GM19397 (cell line): ENCODE measurements at regions not wholly inside any gene's neighbourhood (a gene's known extent, or its start where the extent isn't known, plus 50 kb on each side); places are given as distances from the start of the nearest gene placed in this dataset.
"Not testable (repeated sequence)": the region's sequence is repeated elsewhere in the genome, so short reads cannot be mapped to it uniquely, and the experiment has no call there.

Source experiments
- ATAC-seq: cut with Tn5 transposase; IDR thresholded peaks from one replicate; pipeline ENCODE4 v1.9.1; 2021; ENCODE audit warnings: mild to moderate bottlenecking, moderate library complexity; ENCODE audit not compliant: unreplicated experiment

DNA sequence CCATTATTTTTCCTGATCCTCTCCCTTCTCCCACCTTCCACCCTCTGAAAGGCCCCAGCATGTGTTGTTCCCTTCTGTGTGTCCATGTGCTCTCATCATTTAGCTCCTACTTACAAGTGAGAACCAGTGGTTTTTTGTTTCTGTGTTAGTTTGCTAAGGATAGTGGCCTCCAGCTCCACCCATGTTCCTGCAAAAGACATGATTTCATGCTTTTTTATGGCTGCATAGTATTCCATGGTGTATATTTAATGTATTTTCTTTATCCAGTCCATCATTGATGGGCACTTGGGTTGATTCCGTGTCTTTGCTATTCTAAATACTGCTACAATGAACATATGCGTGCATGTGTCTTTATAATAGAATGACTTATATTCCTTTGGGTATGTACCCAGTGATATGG lies 89.4 kb upstream of the C1orf174 start:
- no peak for ATAC-seq

DNA sequence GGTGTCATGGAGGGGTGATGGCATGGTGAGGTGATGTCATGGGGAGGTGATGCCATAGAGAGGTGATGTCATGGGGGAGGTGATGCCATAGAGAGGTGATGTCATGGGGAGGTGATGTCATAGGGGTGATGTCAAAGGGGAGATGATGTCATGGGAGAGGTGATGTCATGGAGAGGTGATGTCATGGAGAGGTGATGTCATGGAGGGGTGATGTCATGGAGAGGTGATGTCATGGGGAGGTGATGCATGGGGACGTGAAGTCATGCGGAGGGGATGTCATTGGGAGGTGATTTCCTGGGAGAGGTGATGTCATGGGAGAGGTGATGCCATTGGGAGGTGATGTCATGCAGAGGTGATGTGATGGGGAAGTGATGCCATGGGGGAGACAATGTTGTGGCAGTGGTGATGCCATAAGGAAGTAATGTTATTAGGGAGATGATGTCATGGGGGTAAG lies 92.1 kb upstream of the C1orf174 start:
- no peak for ATAC-seq

DNA sequence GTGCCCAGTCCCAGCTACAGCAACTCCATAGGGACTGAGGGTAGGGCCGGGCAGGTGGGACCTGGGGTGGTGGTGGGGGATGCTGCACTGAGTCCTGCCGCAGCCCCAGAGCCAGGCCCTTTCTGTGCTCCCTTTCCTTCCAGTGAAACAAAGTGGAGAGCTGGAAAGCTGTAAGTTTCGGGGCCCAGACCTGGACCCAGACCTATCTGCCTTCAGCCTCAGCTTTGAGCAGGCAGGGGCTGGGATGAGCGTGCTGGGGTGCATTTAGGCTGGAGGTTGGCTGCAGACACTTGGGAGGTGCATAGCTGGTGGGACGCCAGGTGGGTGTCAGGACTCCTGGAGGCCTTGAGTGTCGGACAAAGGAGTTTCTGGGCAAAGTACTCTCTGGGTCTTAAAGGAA lies 92.7 kb upstream of the C1orf174 start:
- ATAC-seq: no peak

DNA sequence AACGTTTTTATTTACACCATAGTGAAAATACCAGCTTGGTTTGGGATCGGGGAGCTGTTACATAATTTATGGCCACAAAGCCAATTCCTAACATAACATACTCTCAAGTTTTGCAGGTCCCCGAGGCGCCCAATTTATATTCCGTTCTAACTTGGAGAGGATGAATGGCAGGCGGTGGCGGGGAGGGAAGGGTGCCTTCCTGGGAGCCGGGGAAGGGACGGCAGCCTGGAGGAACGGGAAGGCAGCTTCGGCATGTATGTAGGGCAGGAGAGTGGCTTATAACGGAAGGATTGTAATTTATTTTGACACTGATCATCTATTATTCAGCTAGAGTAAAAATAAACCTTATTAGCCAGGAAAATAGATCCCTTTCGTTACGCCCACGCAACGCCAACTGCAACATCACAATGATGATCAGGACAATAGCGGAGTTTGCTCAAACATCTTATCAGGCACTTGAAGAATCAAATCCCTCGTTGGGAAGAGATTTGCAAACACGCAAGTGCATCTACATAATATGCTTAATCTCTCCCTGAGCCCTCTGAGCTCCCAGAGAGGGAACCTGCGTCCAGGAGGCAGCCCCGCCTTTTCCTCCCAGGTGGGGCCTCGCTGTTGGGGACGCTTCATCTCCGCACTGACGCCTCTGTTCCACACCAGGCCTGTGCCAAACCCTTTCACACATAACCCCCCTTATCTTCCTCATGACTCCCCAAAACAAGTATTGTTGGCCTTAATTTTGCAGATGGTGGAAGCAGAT lies 93.7 kb upstream of the C1orf174 start:
- no peak for ATAC-seq

DNA sequence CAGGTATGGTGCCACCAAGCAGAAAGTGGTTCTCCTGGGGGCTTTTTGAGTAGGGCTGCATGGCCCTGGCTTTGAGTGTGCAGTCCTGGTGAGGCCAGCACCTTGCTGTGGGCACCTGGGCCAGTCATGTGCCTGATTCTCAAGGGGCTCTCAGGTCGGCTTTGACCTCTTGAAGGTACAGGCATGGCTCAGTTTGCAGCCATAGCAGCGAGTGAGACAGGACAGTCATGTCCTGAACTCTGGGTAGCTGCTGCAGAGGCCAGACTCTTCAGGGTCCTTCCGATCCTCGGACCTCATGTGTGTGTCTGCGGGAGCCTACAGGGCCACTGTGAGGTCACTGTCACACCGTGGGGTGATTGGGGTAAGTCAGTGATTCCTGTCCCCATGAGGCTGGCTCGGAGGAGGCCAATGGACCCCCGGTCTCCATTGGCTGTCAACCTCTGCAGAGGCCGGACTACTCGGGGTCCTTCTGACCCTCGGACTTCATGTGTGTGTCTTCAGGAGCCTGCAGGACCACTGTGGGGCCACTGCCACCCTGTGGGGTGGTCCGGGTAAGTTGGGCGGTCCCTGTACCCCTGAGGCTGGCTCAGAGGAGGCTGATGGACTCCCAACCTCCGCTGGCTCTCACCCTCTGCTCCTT lies 95.2 kb upstream of the C1orf174 start:
- ATAC-seq: no peak

DNA sequence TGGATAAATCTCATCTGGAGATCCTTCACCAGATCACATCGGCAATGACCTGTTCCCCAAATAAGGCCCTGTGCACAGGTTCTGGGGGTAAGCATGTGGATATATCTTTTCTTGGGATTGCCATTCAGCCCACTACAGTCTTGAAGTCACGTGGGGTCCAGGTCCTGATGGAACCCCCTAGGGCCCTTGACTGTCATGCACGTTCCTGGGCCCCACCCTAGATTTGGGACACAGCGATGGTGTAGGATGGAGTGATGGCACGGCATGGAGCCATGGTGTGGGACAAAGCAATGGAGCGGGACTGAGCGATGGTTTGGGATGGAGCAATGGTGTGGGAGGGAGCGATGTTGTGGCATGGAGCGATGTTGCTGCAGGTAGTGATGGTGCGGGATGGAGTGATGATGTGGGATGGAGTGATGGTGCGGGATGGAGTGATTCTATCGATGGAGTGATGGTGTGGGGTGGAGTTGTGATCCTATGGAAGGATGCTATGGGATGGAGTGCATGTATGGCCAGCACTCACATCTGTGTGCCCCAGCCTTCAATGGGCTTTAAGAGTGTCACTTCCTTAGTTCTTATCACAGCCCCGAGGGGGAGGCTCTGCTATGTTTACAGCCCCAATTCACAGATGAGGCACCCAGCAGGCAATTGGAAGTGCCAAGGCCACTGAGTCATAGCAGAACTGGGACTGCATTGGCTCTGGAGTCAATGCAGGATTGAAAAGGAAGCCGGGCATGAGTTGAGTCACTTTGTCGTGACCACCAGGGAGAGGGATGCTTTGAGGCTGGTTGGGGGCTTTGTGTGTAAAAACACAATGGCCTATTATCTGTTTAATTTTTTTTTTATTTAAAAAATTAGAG lies 97.0 kb upstream of the C1orf174 start:
- no peak for ATAC-seq

DNA sequence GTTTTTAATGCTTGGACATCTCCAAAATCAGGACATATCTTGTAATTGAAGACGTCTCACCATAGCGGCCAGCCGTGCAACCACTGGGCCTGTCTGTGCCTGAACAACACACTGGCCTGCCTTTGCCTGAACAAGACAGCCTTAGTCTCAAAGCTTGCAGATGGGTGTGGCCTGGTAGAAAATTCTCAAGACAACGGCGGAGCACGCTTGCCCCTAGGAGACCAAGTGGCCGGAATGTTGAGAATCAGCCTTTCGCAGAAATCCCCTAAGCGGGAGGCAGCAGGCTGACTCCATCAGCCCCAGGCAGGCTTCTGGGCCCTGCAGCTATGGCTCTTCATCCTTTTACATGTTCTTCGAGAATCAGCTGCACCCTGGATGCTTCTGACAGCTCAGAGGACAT lies 98.0 kb upstream of the C1orf174 start:
- ATAC-seq: no peak

DNA sequence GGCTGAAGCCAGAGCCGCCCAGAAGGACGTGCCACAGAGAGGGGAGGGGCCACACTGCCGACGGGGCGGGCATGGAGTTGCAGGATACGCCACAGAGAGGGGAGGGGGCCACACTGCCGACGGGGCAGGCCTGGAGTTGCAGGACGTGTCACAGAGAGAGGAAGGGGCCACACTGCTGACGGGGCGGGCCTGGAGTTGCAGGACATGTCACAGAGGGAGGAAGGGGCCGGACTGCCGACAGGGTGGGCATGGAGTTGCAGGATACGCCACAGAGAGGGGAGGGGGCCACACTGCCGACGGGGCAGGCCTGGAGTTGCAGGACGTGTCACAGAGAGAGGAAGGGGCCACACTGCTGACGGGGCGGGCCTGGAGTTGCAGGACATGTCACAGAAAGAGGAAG lies 99.4 kb upstream of the C1orf174 start:
- ATAC-seq: not testable (repeated sequence)

DNA sequence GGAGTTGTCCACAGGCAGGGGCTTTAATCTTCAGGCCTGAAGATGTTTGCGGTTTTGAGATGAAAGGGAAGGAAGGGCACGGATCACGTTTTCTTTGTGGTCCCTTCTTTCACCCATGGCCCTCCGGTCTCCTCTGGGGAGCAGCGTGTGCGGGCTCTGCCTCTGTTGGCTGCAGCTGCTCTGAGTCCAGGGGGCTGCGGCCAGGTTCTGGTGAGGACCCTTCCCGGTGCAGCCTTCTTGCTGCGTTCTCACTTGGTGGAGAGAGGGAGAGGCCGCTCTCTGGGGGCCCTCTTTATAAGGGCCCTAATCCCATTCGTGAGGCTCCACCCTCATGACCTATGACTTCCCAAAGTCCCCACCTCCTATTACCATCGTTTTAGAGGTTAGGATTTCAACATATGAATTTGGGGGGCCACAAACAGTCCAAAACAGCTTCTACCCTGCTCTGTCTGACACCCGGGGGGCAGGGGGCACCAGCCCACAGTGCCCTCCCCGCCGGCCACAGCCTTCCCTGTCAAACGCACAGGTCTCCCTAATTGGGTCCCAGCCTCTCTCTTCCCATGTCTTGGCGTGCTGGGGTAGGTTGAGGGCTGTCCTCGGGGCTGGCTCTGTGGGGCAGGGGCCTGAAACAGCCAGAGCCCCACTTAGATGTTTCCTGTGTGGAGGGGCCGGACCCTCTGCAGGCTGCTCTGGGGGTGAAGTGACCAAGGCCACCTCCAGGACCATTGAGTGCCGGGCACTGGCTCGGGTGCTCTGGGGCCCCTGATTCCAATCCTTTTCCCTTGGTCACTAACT lies 100.1 kb upstream of the C1orf174 start:
- ATAC-seq: no peak

DNA sequence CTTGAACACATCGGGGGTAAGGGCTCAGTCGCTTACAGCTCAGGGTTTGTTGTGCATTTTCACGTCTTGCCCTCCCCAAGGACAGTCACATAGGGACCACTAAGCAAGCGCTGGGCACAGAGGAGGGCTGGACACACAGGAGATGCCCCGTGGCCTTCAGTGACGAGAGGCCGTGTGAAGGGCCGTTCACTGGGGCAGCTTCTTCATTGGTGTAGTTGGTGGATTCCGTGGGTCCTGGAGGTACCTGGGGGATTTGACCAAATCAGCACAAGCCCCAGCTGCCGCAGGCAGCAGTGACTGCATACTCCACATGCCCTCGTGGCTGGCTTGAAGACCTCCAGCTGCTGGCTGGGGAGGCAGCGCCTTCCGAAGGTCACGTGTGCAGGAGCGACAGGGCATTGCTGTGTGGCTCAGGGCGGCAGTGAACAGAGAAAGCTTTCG lies 100.8 kb upstream of the C1orf174 start:
- ATAC-seq: no peak

DNA sequence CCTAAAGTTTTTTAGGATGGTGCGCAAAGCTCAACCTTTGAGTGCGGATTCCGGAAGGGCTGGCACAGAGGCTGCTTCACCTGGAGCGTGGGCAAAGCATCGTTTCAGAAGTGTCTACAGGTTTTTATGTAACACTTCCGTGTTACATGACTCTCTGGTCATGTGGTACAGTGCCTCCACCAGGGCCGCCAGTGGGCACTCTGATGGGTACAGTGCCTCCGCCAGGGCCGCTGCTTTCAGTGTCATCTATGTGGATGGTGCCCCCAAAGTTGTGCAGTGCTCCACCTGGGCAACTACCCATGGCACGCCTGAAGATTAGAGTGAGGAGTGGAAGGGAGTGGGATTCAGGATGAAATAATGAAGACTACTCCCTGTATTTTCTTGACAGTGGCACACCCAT lies 101.4 kb upstream of the C1orf174 start:
- ATAC-seq: no peak

DNA sequence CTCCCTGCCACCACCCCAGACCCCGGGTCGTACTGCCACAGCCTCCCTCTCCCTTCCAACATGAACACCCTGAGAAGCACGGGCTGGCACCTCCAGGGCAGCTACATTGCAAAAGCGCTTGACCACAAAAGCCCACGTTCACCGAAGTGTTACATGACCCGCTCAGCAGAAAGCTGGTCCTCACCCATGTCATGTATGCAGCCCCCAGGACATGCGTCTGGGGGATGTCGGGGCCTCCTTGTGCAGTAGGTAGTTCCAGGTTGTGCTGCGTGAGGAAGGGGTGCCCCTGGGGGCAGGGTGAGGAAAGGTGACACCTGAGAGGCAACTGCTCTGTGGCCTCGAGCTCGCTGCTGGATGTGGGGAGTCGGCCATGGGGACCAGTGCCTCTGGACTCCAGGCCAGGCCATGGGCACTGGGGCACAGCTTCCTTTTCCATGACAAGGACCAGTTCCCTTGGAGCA lies 102.0 kb upstream of the C1orf174 start:
- no peak for ATAC-seq

DNA sequence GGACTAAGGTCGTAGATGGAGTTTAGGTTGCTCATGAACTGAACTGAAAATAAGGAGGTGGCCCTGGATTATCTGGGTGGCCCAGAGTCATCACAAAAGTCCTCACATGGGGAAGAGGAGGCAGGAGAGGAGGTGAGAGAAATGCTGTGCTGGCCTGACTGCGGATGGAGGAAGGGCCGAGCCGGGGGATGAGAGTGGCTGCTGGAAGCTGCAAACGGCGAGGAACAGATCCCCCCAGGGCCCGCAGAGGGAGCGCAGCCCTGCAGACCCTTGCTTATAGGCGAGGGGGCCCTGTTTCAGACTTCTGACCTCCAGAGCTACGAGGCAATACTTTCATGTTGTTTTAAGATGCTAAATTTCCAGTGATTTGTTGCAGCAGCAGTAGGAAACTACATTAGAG lies 102.7 kb upstream of the C1orf174 start:
- no peak for ATAC-seq

DNA sequence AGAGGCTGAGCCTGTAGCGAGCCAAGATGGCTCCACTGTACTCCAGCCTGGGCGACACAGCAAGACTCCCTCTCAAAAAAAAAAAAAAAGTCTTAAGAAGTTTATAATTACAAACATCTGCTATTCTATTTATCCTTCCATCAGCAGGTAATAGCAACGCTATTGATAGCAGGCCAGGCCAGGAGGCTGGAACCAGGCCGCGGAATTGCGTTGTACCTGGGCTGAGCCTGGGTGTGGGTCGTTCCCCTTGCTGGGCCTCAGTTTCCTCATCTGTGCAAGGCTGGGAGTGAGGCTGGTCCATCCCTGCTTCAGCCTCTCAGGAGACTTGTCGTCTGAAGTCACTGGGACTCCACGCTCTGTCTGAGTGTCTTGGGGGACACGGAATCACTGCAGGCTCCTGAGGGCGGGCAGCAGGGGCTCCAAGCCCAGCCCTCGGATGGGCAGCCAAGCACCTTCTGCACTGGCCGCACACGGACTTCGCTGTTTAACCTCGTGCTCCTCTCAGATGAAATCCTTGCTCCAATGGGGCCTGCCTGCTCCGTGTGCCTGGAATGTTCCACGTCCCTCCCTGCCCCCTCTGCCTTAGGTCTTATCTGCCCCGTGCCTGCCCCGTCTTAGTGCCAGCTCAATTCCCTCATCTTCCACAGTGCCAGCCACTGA lies 103.9 kb upstream of the C1orf174 start:
- ATAC-seq: no peak

DNA sequence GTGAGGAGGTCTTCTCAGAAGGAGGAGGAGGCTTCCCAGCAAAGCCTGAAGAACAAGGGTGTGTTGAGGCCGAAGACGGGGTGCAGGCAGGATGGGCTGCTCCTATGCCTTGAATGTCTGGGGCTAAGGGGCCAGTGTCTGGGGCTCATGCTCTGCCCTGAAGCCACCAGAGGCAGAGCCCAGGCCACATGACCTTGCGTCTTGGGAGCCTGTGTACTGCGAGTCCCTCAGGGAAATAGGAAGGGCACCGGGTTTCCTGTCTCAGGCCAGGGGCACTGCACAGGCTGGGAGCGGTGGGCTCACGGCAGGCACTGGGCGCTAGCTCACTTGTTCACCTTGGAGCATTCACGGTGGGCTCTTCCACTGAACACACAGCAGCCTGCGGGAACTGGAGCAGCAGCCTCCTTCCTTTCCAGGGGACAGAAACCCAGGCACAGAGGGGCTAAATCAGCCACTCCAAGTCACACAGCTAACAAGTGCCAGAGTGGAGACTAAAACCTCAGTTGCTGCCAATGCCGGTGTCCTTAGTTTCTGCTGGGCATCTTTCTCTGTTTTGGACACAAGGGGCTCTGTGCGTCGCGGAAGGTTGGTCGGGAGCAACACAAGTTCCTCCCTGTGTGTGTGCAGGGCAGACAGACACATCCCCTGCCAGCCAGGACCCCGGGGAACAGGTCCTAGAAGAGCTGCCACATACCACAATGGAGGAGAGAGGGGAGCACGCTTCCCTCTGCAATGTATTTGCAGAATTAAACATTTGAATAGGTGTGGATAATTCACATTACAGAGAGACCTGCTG lies 104.8 kb upstream of the C1orf174 start:
- ATAC-seq: no peak

DNA sequence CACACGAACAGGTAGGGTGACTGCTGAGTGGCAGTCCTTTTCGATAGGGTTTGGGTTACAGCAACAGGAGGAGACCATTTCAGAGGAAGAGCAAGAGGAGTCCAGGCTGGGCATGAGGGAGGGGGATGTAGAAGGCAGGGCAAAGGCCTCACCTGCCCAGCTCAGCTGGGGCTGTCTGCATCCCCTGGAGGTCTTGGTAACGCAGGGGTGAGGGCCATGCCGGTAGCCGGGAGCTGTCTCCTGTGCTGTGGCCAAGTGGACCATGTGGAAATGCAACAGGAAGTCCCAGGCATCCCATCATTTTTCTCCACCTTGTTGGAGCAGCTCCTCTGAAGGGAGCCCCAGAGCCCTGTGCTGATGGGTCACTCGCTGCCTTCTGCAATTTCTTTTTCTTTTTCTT lies 105.4 kb upstream of the C1orf174 start:
- ATAC-seq: no peak

DNA sequence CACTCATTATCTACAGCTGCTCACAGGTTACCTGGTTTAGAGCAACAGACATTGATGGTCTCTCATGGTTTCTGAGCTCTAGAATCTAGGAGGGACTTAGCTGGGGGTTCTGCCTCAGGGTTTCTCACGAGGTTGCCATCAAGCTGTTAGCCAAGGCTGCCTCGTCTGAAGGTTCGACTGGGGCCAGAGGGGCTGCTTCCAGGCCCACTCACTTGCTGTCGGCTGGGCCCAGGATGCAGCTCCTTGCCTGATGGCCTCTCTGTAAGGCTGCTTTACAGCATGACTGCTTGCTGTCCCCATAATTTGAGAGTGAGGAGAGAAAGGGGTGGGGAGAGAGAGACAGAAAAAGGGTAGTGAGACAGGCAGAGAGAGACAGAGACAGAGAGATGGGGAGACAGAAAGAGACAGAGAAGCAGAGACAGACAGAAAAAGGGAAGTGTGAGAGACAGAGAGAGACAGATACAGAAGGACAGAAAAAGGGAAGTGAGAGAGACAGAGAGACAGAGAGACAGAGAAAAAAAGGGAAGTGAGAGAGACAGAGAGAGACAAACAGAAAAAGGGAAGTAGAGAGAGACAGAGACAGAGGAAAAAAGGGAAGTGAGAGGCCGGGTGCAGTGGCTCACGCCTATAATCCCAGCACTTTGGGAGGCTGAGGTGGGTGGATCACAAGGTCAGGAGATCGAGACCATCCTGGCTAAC lies 106.8 kb upstream of the C1orf174 start:
- no peak for ATAC-seq

DNA sequence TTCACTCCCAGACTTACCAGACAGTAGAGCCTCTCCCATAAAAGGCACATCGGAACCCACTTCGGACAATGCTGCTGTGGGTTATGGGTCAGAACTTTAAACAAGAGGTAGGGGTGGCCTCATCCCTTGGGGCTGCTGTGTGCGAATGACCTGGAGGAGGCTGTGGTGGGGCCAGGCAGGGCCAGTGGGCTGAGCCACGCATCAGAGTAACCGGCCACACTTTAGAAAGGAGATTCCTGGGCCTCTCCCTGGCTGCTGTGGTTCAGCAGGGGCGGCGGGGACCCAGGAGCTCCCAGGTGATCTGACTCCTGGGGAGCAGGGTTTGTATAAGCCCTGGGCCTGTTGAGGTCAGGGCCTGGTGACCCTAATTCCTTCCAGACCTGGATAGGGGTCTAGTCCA lies 110.2 kb upstream of the C1orf174 start:
- no peak for ATAC-seq
